K562 (cell line): ENCODE measurements at regions not wholly inside any gene's neighbourhood (a gene's known extent, or its start where the extent isn't known, plus 50 kb on each side); places are given as distances from the start of the nearest gene placed in this dataset.

Experiments
- ATAC-seq: fragments of 200-7000 bp; cut with Tn5 transposase; 3 replicates; pipeline ENCODE4 v1.9.1; 2020; ENCODE audit warnings: moderate library complexity
- BruUV-seq: library from RNA; stranded (reverse); fragments of 400-500 nt; replicated peaks from 2 replicates; lab custom pipeline; 2021; lab: Mats Ljungman, UMichigan
- CTCF ChIA-PET: fragments of 300-600 bp; formaldehyde crosslinking; extraction: SDS; loops from one replicate; lab custom pipeline; 2021; ENCODE audit warnings: low intra/inter-chr PET ratio; lab: Yijun Ruan, JAX
- POLR2A ChIA-PET: fragments of 300-600, 350-650 bp; sonication (Branson Sonifier 250); formaldehyde crosslinking; extraction: SDS; loops from one replicate; lab custom pipeline; 2021; ENCODE audit warnings: antibody characterized with exemption, inconsistent platforms; lab: Yijun Ruan, JAX
- DNase-seq, 4 experiments: peaks; one replicate each; pipeline versions ENCODE4 v3.0.0 to v3.0.0-alpha.2; 2011 to 2018; ENCODE audit warnings: low spot score in 3 of 4, mixed read lengths in 3 of 4; ENCODE audit errors: extremely low read depth in 1 of 4
- FAIRE-seq: peaks from 2 replicates; lab custom pipeline; 2011; peaks lifted over from hg19 to GRCh38; lab: Jason Lieb, UNC
- H2AFZ ChIP-seq: 2 replicates; pipeline ENCODE4 v1.6.0; 2011; ENCODE audit warnings: low read depth, low read length, control low read depth, inconsistent platforms
- H3K27ac ChIP-seq: fragments of 200-600 bp; 3 replicates; pipeline ENCODE4 v1.8.0; 2011; ENCODE audit warnings: low read depth, mild to moderate bottlenecking, control low read depth, inconsistent platforms, low read length, moderate library complexity, mixed read lengths; ENCODE audit errors: extremely low read depth
- H3K27me3 ChIP-seq, 2 experiments: fragments of 300-600 bp in 1 of 2; 2 replicates in 1 of 2; 3 replicates in 1 of 2; pipeline versions ENCODE4 v1.6.0 to v1.8.0; 2011; ENCODE audit warnings: inconsistent platforms in 2 of 2, low read length in 2 of 2, mild to moderate bottlenecking in 1 of 2, mixed read lengths in 1 of 2, moderate library complexity in 1 of 2; ENCODE audit not compliant: control insufficient read depth in 2 of 2, insufficient read depth in 2 of 2
- H3K36me3 ChIP-seq: fragments of 300-600 bp; 3 replicates; pipeline ENCODE4 v1.8.0; 2011; ENCODE audit warnings: mild to moderate bottlenecking, low read length, inconsistent platforms; ENCODE audit not compliant: control insufficient read depth, insufficient read depth
- H3K4me1 ChIP-seq, 2 experiments: fragments of 200-600 bp in 1 of 2; replicated peaks in 1 of 2; 2 replicates in 1 of 2; 3 replicates in 1 of 2; pipeline versions ENCODE4 v1.5.1 to v1.8.0; 2011; ENCODE audit warnings: inconsistent platforms in 2 of 2, low read length in 2 of 2, mild to moderate bottlenecking in 1 of 2, mixed read lengths in 1 of 2, moderate library complexity in 1 of 2; ENCODE audit not compliant: control insufficient read depth in 2 of 2, insufficient read depth in 2 of 2
- H3K4me2 ChIP-seq: 2 replicates; pipeline ENCODE4 v1.6.1; 2011; ENCODE audit warnings: low read length, control low read depth, inconsistent platforms, mixed read lengths; ENCODE audit not compliant: insufficient read depth
- H3K4me3 ChIP-seq: fragments of 200-600 bp; sonication (generic), shearing (Covaris generic); 2 replicates; pipeline ENCODE4 v1.5.1; 2016; ENCODE audit warnings: control low read depth, inconsistent platforms
- H3K79me2 ChIP-seq: fragments of 200-600 bp; 3 replicates; pipeline ENCODE4 v1.8.0; 2011; ENCODE audit warnings: low read length, inconsistent platforms; ENCODE audit not compliant: control insufficient read depth, insufficient read depth
- H3K9ac ChIP-seq, 2 experiments: 2 replicates each; pipeline versions ENCODE4 v1.6.0 to v1.6.1; 2011; ENCODE audit warnings: low read depth in 2 of 2, low read length in 2 of 2, control low read depth in 1 of 2, inconsistent platforms in 1 of 2, mild to moderate bottlenecking in 1 of 2, mixed read lengths in 1 of 2; ENCODE audit not compliant: insufficient read depth in 1 of 2
- H3K9me1 ChIP-seq: one replicate; pipeline ENCODE4 v1.6.0; 2011; ENCODE audit warnings: inconsistent platforms, mild to moderate bottlenecking, low read length, moderate library complexity; ENCODE audit not compliant: control insufficient read depth, insufficient read depth
- H3K9me3 ChIP-seq: replicated peaks from 2 replicates; pipeline ENCODE4 v1.5.1; 2011; ENCODE audit warnings: low read depth, low read length, inconsistent platforms; ENCODE audit not compliant: control insufficient read depth, insufficient read depth
- H4K20me1 ChIP-seq: replicated peaks from 2 replicates; pipeline ENCODE4 v1.6.1; 2011; ENCODE audit warnings: low read length, inconsistent platforms, mixed read lengths; ENCODE audit not compliant: control insufficient read depth, insufficient read depth
- BACH1 ChIP-seq: fragments of 200-800 bp; sonication (Bioruptor generic); IDR thresholded peaks from 2 replicates; pipeline ENCODE4 v1.6.1; 2016; ENCODE audit warnings: missing genetic modification characterization, missing compliant biosample characterization
- CREB3 ChIP-seq: fragments of 450-650 bp; conservative IDR thresholded peaks from 2 replicates; pipeline ENCODE4 v1.6.1; 2016; ENCODE audit warnings: missing genetic modification characterization, low read depth, mild to moderate bottlenecking, missing compliant biosample characterization, moderate library complexity
- HNRNPH1 ChIP-seq: fragments of 200-400 bp; formaldehyde crosslinking; optimal IDR thresholded peaks from 2 replicates; pipeline ENCODE3; 2017; ENCODE audit warnings: low read depth, mild to moderate bottlenecking, low read length, moderate library complexity
- IFI16 ChIP-seq: fragments of 250-450 bp; sonication (Bioruptor Pico); IDR thresholded peaks from 2 replicates; pipeline ENCODE4 v2.1.2; 2022; ENCODE audit warnings: mild to moderate bottlenecking, inconsistent platforms
- KHSRP ChIP-seq: fragments of 450-650 bp; IDR thresholded peaks from 2 replicates; pipeline ENCODE4 v1.6.1; 2017
- L3MBTL2 ChIP-seq: fragments of 450-650 bp; IDR thresholded peaks from 2 replicates; pipeline ENCODE4 v1.6.1; 2016; ENCODE audit warnings: mild to moderate bottlenecking, moderate library complexity
- RBFOX2 ChIP-seq: fragments of 200-400 bp; formaldehyde crosslinking; IDR thresholded peaks from 2 replicates; pipeline ENCODE4 v1.6.1; 2017; ENCODE audit warnings: low read depth, mild to moderate bottlenecking, low read length, moderate library complexity
- TCF15 ChIP-seq: fragments of 250-450 bp; sonication (Bioruptor Pico); IDR thresholded peaks from 2 replicates; pipeline ENCODE4 v1.8.0; 2022; ENCODE audit warnings: moderate library complexity, mild to moderate bottlenecking, inconsistent platforms
- TEAD4 ChIP-seq, 2 experiments: sonication (generic) in 1 of 2; formaldehyde crosslinking in 1 of 2; IDR thresholded peaks; 2 replicates each; pipeline versions ENCODE4 v1.6.1 to v1.8.0; 2012 to 2022; ENCODE audit warnings: borderline replicate concordance in 1 of 2, inconsistent platforms in 1 of 2, low read length in 1 of 2, mild to moderate bottlenecking in 1 of 2, missing genetic modification reagents in 1 of 2
- TFAM ChIP-seq: fragments of 250-450 bp; sonication (Bioruptor Pico); conservative IDR thresholded peaks from 2 replicates; pipeline ENCODE4 v1.5.0; 2021; ENCODE audit warnings: mild to moderate bottlenecking, moderate library complexity
- ZNF41 ChIP-seq: fragments of 250-450 bp; sonication (Bioruptor Pico); conservative IDR thresholded peaks from 2 replicates; pipeline ENCODE4 v1.4.0; 2020; ENCODE audit warnings: mild to moderate bottlenecking
- WGBS: fragments of 100-300 bp; shearing (Covaris generic); methylation state at CpG from one replicate; pipeline ENCODE4 v1.1.6; 2016; ENCODE audit warnings: low coverage, mixed read lengths; ENCODE audit not compliant: insufficient coverage; ENCODE audit errors: missing lambda C conversion rate; 5-methylcytosine and 5-hydroxymethylcytosine counted together
- in situ Hi-C: fragments of 300-500 bp; cut with MboI; formaldehyde crosslinking; loops from 4 replicates; pipeline ENCODE4 v1.15.0; 2018; ENCODE audit warnings: inconsistent platforms, mixed read lengths
- intact Hi-C: fragments of 100-400 bp; cut with micrococcal nuclease; formaldehyde crosslinking; loops from 2 replicates; pipeline ENCODE4 v1.14.2; 2022
- TF ChIP-seq, protein P1 (sequence below), 2 experiments: fragments of 450-650 bp in 1 of 2; IDR thresholded peaks; 2 replicates each; pipeline ENCODE4 v1.6.1; 2011 to 2017; ENCODE audit warnings: low read depth in 2 of 2, antibody characterized with exemption in 1 of 2, borderline replicate concordance in 1 of 2, low read length in 1 of 2, mild to moderate bottlenecking in 1 of 2, mixed read lengths in 1 of 2; ENCODE audit not compliant: control insufficient read depth in 1 of 2
- TF ChIP-seq, protein P2 (sequence below): fragments of 250-450 bp; sonication (Bioruptor Pico); IDR thresholded peaks from 2 replicates; pipeline ENCODE4 v1.4.0; 2020

GRCh38 chr1:14460173-14460572 lies 138.3 kb upstream of the KAZN start:
- H3K4me3 ChIP-seq = no peak overlapping the region
- H3K9ac ChIP-seq = no peak overlapping the region
- no peaks in the 10 kb centered on the region for H4K20me1 ChIP-seq
- H3K9me3 ChIP-seq = no peaks in the 10 kb centered on the region
- H3K9me1 ChIP-seq = no peaks in the 10 kb centered on the region
- H3K79me2 ChIP-seq = no peaks in the 10 kb centered on the region
- intact Hi-C loops = no loop called here
- FAIRE-seq (no peak), ATAC-seq (no peak), DNase-seq (no peak)
- no peak overlapping the region for H3K27ac ChIP-seq
- H3K27me3 ChIP-seq = no peaks in the 10 kb centered on the region
- ChIA-PET POLR2A (no interaction called here), CTCF (no interaction called here)
- no peak overlapping the region for H2AFZ ChIP-seq
- 44% methylated on average over 3 of the region's 3 CpGs for WGBS
- no peaks in the 10 kb centered on the region for H3K36me3 ChIP-seq
- in situ Hi-C loops = no loop called here
- no TSS peak for BruUV-seq
- H3K4me1 ChIP-seq = peaks cover 0 to 6% of the 10 kb centered on the region in 2 experiments; a peak in 2 of 5 replicates
- H3K4me2 ChIP-seq = no peak overlapping the region
- TF ChIP-seq, protein P1, sequence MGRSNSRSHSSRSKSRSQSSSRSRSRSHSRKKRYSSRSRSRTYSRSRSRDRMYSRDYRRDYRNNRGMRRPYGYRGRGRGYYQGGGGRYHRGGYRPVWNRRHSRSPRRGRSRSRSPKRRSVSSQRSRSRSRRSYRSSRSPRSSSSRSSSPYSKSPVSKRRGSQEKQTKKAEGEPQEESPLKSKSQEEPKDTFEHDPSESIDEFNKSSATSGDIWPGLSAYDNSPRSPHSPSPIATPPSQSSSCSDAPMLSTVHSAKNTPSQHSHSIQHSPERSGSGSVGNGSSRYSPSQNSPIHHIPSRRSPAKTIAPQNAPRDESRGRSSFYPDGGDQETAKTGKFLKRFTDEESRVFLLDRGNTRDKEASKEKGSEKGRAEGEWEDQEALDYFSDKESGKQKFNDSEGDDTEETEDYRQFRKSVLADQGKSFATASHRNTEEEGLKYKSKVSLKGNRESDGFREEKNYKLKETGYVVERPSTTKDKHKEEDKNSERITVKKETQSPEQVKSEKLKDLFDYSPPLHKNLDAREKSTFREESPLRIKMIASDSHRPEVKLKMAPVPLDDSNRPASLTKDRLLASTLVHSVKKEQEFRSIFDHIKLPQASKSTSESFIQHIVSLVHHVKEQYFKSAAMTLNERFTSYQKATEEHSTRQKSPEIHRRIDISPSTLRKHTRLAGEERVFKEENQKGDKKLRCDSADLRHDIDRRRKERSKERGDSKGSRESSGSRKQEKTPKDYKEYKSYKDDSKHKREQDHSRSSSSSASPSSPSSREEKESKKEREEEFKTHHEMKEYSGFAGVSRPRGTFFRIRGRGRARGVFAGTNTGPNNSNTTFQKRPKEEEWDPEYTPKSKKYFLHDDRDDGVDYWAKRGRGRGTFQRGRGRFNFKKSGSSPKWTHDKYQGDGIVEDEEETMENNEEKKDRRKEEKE (IDR thresholded peaks at IDR 0.05; ENCODE audit: borderline replicate concordance in 1 of 2, control insufficient read depth in 1 of 2, low read depth in 2 of 2, low read length in 1 of 2) = no peak
- no peak for TF ChIP-seq IFI16 (CRISPR knock-in tag)
- no peak for TF ChIP-seq TCF15 (CRISPR knock-in tag)
- TF ChIP-seq TEAD4 (IDR thresholded peaks at IDR 0.05; ENCODE audit: low read length) = no peak
- no peak for TF ChIP-seq TEAD4 (CRISPR knock-in tag; IDR thresholded peaks at IDR 0.05; ENCODE audit: borderline replicate concordance)
- TF ChIP-seq ZNF41 (CRISPR knock-in tag) = no peak
- no peak for TF ChIP-seq HNRNPH1
- TF ChIP-seq CREB3 (tag) = no peak
- no peak for TF ChIP-seq BACH1 (tag)
- no peak for TF ChIP-seq KHSRP
- TF ChIP-seq, protein P2, sequence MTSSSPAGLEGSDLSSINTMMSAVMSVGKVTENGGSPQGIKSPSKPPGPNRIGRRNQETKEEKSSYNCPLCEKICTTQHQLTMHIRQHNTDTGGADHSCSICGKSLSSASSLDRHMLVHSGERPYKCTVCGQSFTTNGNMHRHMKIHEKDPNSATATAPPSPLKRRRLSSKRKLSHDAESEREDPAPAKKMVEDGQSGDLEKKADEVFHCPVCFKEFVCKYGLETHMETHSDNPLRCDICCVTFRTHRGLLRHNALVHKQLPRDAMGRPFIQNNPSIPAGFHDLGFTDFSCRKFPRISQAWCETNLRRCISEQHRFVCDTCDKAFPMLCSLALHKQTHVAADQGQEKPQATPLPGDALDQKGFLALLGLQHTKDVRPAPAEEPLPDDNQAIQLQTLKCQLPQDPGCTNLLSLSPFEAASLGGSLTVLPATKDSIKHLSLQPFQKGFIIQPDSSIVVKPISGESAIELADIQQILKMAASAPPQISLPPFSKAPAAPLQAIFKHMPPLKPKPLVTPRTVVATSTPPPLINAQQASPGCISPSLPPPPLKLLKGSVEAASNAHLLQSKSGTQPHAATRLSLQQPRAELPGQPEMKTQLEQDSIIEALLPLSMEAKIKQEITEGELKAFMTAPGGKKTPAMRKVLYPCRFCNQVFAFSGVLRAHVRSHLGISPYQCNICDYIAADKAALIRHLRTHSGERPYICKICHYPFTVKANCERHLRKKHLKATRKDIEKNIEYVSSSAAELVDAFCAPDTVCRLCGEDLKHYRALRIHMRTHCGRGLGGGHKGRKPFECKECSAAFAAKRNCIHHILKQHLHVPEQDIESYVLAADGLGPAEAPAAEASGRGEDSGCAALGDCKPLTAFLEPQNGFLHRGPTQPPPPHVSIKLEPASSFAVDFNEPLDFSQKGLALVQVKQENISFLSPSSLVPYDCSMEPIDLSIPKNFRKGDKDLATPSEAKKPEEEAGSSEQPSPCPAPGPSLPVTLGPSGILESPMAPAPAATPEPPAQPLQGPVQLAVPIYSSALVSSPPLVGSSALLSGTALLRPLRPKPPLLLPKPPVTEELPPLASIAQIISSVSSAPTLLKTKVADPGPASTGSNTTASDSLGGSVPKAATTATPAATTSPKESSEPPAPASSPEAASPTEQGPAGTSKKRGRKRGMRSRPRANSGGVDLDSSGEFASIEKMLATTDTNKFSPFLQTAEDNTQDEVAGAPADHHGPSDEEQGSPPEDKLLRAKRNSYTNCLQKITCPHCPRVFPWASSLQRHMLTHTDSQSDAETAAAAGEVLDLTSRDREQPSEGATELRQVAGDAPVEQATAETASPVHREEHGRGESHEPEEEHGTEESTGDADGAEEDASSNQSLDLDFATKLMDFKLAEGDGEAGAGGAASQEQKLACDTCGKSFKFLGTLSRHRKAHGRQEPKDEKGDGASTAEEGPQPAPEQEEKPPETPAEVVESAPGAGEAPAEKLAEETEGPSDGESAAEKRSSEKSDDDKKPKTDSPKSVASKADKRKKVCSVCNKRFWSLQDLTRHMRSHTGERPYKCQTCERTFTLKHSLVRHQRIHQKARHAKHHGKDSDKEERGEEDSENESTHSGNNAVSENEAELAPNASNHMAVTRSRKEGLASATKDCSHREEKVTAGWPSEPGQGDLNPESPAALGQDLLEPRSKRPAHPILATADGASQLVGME = no peak
- no peak for TF ChIP-seq TFAM (CRISPR knock-in tag)
- TF ChIP-seq RBFOX2 = no peak
- no peak for TF ChIP-seq L3MBTL2
